ENCODE measurements at regions not wholly inside any gene's neighbourhood (a gene's known extent, or its start where the extent isn't known, plus 50 kb on each side); places are given as distances from the start of the nearest gene placed in this dataset.

DNA sequence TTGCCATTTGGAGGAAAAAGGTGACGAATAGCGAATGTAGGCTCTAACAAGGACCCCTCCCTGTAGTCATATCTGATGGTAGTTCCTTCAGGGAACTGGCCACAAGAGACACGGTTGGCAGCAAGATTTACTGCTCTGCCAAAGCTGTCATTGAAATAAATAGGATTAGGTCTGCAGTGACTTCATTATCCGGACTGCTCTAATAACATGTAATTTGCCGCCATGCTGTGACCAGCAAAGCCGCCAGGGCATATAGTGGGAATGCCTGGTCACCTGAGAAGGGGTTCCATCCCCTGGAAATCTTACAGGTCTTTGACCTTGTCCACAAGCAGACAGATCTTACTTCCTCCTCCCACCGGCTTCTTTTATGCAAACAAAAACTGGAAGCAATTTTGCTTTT, 59.4 kb upstream of the LAPTM4A start:
- no peak for DNase-seq (ENCODE audit: low read depth in 3 of 3)

DNA sequence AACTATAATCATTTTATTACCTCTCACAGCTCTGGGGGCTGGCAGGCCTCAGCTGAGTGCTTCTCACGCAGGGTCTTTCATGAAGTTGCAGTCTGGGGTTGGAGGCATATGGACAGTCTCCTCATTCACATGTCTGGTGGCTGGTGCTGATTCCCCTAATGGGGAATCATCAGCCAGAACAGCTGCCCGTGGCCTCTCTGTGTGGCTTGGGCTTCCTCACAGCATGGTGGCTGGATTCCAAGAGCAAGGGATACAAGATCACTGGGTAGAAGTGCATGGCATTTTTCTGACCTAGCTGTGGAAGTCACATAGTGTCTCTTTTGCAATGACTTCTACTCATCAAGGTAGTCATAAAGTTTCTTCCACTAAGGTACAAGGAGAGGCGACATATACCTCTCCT, 59.0 kb upstream of the LAPTM4A start:
- DNase-seq (ENCODE audit: low read depth in 3 of 3): no peak

- no peak for DNase-seq (ENCODE audit: low read depth in 3 of 3)
These were observed 57.4 kb upstream of the LAPTM4A start for GRCh38 chr2:20108655-20109396.

DNA sequence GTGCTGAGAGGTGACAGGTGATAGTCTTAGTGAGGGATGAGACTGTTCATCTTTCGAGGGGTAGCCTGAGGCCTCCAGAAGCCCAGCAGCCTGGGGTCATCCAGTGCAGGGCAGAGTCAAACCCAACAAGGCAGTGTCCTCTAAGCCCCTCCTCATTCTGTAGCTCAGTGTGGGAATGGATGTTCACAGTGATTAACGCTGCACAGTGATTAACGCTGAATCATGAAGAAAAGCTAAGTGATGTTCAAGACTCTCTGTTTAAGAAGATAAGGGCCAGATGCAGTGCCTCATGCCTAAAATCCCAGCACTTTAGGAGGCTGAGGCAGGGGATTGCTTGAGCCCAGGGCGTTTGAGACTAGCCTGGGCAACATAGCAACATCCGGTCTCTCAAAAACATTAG, 56.3 kb upstream of the LAPTM4A start:
- DNase-seq (ENCODE audit: low read depth in 3 of 3): no peak

DNA sequence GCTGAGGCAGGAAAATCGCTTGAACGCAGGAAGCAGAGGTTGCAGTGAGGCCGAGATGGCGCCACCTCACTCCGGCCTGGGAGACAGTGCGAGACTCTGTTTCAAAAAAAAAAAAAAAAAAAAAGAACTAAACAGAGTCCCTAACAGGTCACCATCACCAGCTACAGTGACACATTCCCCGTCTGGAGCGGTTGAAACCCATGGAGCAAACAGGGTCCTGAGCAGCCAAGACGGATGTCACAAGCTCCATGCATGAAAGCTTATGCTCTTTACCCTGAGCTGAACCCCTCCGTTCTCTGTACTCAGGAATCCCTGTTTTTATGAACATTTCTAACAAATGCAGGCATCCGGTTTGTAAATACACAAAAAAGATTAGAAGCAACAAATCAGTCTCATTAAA, 55.9 kb upstream of the LAPTM4A start:
- no peak for DNase-seq (ENCODE audit: low read depth in 3 of 3)

- DNase-seq (ENCODE audit: low read depth in 3 of 3): peak in 1 of 3 experiments; percentile 5
These were observed 55.3 kb upstream of the LAPTM4A start for GRCh38 chr2:20106746-20107145.

- no peak for DNase-seq (ENCODE audit: low read depth in 3 of 3)
These were observed 53.6 kb upstream of the LAPTM4A start for GRCh38 chr2:20104900-20105545.

DNA sequence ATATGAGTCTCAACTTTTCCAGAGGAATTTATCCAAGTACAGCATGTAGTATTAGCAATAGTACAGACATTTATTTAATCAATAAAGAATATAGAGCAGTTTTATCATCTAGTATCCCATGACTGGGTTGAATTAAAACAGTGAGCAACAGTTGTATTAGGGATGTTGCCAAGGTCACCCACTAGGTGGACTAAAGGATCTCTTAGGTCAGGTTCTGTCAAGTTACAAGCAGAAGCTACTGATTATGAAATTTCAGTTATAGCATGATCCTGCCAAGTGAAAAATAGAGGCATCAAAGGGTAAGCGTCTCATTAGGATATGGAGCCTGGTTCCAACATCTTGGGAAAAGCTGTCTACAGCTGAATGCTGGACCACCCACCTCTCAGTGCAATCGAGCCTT, 52.1 kb upstream of the LAPTM4A start:
- no peak for DNase-seq (ENCODE audit: low read depth in 3 of 3)
